Nephron (organoid): ENCODE measurements at regions not wholly inside any gene's neighbourhood (a gene's known extent, or its start where the extent isn't known, plus 50 kb on each side); places are given as distances from the start of the nearest gene placed in this dataset.
A peak's percentile ranks its signal among the peaks of the same experiment; 100 is the strongest.

Experiments
- H3K27ac Mint-ChIP-seq, 3 experiments: 2 replicates each; pipeline ENCODE4 v1.8.0; 2020; ENCODE audit warnings: mixed read lengths in 3 of 3, mild to moderate bottlenecking in 2 of 3, moderate library complexity in 1 of 3
- H3K27me3 Mint-ChIP-seq: 2 replicates; pipeline ENCODE4 v1.8.0; 2021; ENCODE audit warnings: low read depth, mild to moderate bottlenecking, moderate library complexity, mixed read lengths
- H3K36me3 Mint-ChIP-seq: 2 replicates; pipeline ENCODE4 v1.8.0; 2020; ENCODE audit warnings: low read depth, mixed read lengths
- H3K4me1 Mint-ChIP-seq: 2 replicates; pipeline ENCODE4 v1.8.0; 2020; ENCODE audit warnings: mixed read lengths
- H3K4me3 Mint-ChIP-seq, 3 experiments: 2 replicates each; pipeline ENCODE4 v1.8.0; 2020; ENCODE audit warnings: mild to moderate bottlenecking in 3 of 3, mixed read lengths in 3 of 3, moderate library complexity in 2 of 3
- H3K9me3 Mint-ChIP-seq: 2 replicates; pipeline ENCODE4 v1.8.0; 2020; ENCODE audit warnings: mixed read lengths
- TF ChIP-seq, protein P1 (sequence below), 3 experiments: fragments of 200-600 bp; sonication (generic); IDR thresholded peaks; one replicate each; pipeline ENCODE4 v1.5.0; 2021; ENCODE audit warnings: antibody characterized with exemption in 3 of 3; ENCODE audit not compliant: unreplicated experiment in 3 of 3

DNA sequence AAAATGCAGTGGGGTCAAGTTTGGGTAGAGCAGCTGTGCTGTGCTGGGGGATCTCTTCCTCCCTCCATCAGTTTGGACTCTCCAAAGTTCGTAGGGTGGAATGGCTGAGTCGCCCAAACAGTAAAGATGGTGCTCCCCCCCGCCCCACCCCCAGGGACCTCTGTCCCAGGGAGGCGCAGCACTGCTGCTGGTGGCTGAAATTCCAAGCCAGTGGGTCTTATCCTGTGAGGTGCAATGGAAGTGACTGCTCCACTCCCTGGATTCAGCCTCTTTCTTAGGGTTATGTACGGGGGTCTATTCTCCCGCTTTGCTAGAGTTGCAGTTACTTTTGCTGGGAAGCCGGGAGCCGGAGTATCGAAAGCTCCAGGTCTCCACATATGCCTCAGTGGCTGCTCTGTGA lies 97.5 kb upstream of the CTAGE1 start:
- TF ChIP-seq, protein P1, sequence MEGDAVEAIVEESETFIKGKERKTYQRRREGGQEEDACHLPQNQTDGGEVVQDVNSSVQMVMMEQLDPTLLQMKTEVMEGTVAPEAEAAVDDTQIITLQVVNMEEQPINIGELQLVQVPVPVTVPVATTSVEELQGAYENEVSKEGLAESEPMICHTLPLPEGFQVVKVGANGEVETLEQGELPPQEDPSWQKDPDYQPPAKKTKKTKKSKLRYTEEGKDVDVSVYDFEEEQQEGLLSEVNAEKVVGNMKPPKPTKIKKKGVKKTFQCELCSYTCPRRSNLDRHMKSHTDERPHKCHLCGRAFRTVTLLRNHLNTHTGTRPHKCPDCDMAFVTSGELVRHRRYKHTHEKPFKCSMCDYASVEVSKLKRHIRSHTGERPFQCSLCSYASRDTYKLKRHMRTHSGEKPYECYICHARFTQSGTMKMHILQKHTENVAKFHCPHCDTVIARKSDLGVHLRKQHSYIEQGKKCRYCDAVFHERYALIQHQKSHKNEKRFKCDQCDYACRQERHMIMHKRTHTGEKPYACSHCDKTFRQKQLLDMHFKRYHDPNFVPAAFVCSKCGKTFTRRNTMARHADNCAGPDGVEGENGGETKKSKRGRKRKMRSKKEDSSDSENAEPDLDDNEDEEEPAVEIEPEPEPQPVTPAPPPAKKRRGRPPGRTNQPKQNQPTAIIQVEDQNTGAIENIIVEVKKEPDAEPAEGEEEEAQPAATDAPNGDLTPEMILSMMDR (IDR thresholded peaks at IDR 0.05; ENCODE audit: unreplicated experiment in 3 of 3) = no peak
- Mint-ChIP-seq H3K27me3 (no peaks in the 10 kb centered on the region), H3K4me3 (no peak overlapping the region), H3K36me3 (no peaks in the 10 kb centered on the region), H3K4me1 (no peaks in the 10 kb centered on the region), H3K27ac (no peak overlapping the region), H3K9me3 (peaks cover 3% of the 10 kb centered on the region)

GRCh38 chr18:22517356-22517755 lies 99.6 kb upstream of the CTAGE1 start:
- H3K27ac Mint-ChIP-seq = no peak overlapping the region
- H3K4me3 Mint-ChIP-seq = no peak overlapping the region
- no peaks in the 10 kb centered on the region for H3K27me3 Mint-ChIP-seq
- H3K9me3 Mint-ChIP-seq = no peaks in the 10 kb centered on the region
- TF ChIP-seq, protein P1 (IDR thresholded peaks at IDR 0.05; ENCODE audit: unreplicated experiment in 3 of 3) = no peak
- H3K36me3 Mint-ChIP-seq = no peaks in the 10 kb centered on the region
- H3K4me1 Mint-ChIP-seq = peaks cover 6% of the 10 kb centered on the region

- TF ChIP-seq, protein P1 (IDR thresholded peaks at IDR 0.05; ENCODE audit: unreplicated experiment in 3 of 3) = no peak
- Mint-ChIP-seq H3K27me3 (no peaks in the 10 kb centered on the region), H3K4me3 (no peak overlapping the region)
Measured at GRCh38 chr18:22521026-22521707, 103.5 kb upstream of the CTAGE1 start.

DNA sequence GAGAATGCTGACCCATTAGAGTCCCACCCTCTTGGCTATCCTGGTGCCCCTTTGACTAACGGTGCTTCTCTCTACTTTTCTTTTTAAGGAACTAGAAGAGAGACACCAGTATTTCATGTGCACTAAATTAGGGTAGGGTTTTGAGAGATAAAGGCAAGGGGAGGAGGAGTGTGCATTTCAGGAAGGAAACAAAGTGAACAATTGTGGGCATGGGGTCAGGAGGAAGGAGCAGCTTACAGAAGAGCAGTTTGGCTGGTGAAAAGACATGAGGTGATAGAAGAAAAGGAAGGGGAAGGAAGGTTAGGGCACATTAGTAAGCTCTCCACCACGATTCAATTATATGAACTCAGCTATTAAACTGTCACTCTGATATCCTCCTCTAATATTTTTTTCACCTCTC lies 105.8 kb upstream of the CTAGE1 start:
- peaks cover 6% of the 10 kb centered on the region for H3K4me1 Mint-ChIP-seq
- H3K4me3 Mint-ChIP-seq = no peak overlapping the region
- H3K36me3 Mint-ChIP-seq = no peaks in the 10 kb centered on the region
- H3K27ac Mint-ChIP-seq = no peak overlapping the region
- H3K27me3 Mint-ChIP-seq = no peaks in the 10 kb centered on the region
- H3K9me3 Mint-ChIP-seq = no peaks in the 10 kb centered on the region
- TF ChIP-seq, protein P1 (IDR thresholded peaks at IDR 0.05; ENCODE audit: unreplicated experiment in 3 of 3) = no peak

More at GRCh38 chr18:22521026-22521707, 103.5 kb upstream of the CTAGE1 start:
- H3K36me3 Mint-ChIP-seq = no peaks in the 10 kb centered on the region
- H3K27ac Mint-ChIP-seq = peak overlapping the region; percentile 34 to 57 (median 55)
- no peaks in the 10 kb centered on the region for H3K9me3 Mint-ChIP-seq
- H3K4me1 Mint-ChIP-seq = peaks cover 6% of the 10 kb centered on the region

GRCh38 chr18:22524783-22525182 lies 107.1 kb upstream of the CTAGE1 start:
- TF ChIP-seq, protein P1 (IDR thresholded peaks at IDR 0.05; ENCODE audit: unreplicated experiment in 3 of 3) = no peak
- H3K9me3 Mint-ChIP-seq = peaks cover 2% of the 10 kb centered on the region
- H3K4me3 Mint-ChIP-seq = no peak overlapping the region
- no peak overlapping the region for H3K27ac Mint-ChIP-seq
- H3K4me1 Mint-ChIP-seq = peaks cover 6% of the 10 kb centered on the region
- no peaks in the 10 kb centered on the region for H3K27me3 Mint-ChIP-seq
- H3K36me3 Mint-ChIP-seq = no peaks in the 10 kb centered on the region

- TF ChIP-seq, protein P1 (IDR thresholded peaks at IDR 0.05; ENCODE audit: unreplicated experiment in 3 of 3) = no peak
- Mint-ChIP-seq H3K36me3 (no peaks in the 10 kb centered on the region), H3K9me3 (peaks cover 2% of the 10 kb centered on the region), H3K27ac (no peak overlapping the region), H3K4me1 (peaks cover 6% of the 10 kb centered on the region), H3K4me3 (no peak overlapping the region), H3K27me3 (no peaks in the 10 kb centered on the region)
Measured at GRCh38 chr18:22525313-22525712, 107.6 kb upstream of the CTAGE1 start.
